T-helper 1 cell treated with Interleukin-12 subunit alpha and Interleukin-12 subunit beta and Interleukin-4 antibody, amounts not matched to agents 30 ng/mL and 1 ng/mL, for 36 hours (primary cell): ENCODE measurements at regions not wholly inside any gene's neighbourhood (a gene's known extent, or its start where the extent isn't known, plus 50 kb on each side); places are given as distances from the start of the nearest gene placed in this dataset.
"Not testable (repeated sequence)": the region's sequence is repeated elsewhere in the genome, so short reads cannot be mapped to it uniquely, and the experiment has no call there.

Experiments used
- intact Hi-C: fragments of 100-400 bp; cut with micrococcal nuclease; formaldehyde crosslinking; loops from one replicate; pipeline ENCODE4 v1.15.1; 2024

- intact Hi-C loops = no loop called here
Measured at GRCh38 chr21:19048098-19048672, 644.6 kb upstream of the TMPRSS15 start.

- intact Hi-C loops = no loop called here
Measured at GRCh38 chr21:19049567-19049966, 646.0 kb upstream of the TMPRSS15 start.

DNA sequence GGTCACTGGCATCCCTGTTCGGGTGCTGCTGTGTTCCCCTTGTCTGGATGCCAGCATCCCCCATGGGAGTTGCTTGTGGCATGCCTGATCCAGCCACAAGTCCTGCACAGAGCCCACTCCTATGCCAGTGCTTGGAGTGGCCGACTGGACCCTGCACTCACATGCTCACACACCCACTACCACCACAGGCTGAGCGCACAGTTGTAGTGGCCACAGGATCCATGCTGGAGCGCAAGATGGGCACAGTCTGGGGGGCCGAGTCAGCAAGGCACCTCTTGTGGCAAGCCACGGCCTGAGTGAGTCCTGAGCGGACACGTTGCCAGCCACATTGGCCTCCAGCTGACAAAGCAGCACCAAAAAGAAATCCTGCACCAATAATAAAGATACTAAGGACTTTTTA lies 661.6 kb upstream of the TMPRSS15 start:
- intact Hi-C loops = no loop called here

DNA sequence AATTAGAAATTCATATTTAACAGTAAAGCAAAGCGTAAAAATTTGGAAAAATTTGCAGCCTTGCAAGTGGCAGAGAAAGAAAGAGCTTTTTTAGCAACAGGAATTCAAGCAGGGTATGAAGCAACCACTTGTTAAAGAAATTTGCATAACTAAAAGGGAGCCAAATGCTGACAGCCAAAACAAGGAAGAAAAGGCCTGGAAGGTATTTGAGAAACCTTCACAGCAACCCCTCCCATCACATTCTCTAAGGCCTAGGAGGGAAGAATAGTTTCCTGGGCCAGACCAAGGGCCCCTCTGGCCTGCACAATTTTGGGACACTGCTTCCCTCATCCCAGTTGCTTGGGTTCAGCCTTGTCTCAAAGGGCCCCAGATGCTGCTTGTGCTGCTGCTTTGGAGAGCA lies 672.4 kb upstream of the TMPRSS15 start:
- intact Hi-C loops = no loop called here

- intact Hi-C loops = loop anchor here (2.0 kb wide), 1 partner anchor 61 kb away; no protein-coding TSS in a partner anchor
Measured at GRCh38 chr21:19109694-19110093, 706.1 kb upstream of the TMPRSS15 start.

DNA sequence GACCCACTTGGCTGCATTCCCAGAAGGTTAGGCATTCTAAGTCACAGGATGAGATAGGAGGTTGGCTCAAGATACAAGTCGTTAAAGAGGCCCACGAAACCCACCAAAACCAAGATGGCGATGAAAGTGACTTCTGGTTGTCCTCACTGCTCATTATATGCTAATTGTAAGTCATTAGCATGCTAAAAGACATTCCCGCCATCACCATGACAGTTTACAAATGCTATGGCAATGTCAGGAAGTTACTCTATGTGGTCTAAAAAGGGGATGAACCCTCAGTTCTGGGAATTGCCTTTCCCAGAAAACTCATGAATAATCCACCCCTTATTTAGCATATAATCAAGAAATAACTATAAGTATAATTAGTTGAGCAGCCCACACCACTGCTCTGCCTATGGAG lies 715.7 kb upstream of the TMPRSS15 start:
- intact Hi-C loops = not testable (repeated sequence)

GRCh38 chr21:19120591-19120990 lies 717.0 kb upstream of the TMPRSS15 start:
- intact Hi-C loops = no loop called here

DNA sequence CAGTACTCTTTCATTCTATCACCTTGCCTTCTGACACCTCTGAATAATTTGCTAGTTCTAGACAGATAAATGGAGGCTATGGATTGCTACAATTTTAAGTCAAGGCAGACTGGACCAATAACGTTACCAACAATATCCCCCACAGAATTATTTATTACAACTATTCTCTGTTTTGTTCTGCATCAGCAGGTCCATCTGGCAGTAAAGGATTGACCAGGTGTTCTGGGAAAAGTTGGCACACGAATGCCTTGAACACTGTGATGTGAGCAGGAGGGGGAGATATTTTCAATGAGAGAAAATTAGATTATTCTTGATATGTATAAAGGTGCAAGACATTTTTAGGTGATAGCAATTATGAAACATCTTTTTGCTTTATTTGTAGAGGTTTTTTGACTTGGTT lies 718.8 kb upstream of the TMPRSS15 start:
- intact Hi-C loops = no loop called here

- intact Hi-C loops = no loop called here
Measured at GRCh38 chr21:19123053-19123452, 719.5 kb upstream of the TMPRSS15 start.

GRCh38 chr21:19123525-19123924 lies 719.9 kb upstream of the TMPRSS15 start:
- intact Hi-C loops = no loop called here

DNA sequence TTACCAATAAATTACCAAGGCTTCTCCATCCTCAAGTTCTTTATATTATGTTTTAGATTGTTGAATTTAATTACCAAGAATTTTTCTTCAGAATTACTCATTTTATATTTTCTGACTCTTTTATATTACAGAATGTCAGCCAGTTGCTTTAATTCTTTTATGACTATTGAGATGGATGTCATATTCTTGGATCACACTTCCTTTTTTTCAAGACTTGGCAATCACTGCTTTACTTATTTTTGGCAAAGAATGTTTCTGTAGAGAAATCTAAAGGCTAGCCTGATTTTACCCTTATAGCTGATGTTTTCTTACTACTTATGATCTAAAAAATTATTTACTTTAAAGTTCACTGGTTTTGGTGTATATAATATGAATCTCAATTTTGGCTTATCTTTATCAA lies 721.1 kb upstream of the TMPRSS15 start:
- intact Hi-C loops = no loop called here

DNA sequence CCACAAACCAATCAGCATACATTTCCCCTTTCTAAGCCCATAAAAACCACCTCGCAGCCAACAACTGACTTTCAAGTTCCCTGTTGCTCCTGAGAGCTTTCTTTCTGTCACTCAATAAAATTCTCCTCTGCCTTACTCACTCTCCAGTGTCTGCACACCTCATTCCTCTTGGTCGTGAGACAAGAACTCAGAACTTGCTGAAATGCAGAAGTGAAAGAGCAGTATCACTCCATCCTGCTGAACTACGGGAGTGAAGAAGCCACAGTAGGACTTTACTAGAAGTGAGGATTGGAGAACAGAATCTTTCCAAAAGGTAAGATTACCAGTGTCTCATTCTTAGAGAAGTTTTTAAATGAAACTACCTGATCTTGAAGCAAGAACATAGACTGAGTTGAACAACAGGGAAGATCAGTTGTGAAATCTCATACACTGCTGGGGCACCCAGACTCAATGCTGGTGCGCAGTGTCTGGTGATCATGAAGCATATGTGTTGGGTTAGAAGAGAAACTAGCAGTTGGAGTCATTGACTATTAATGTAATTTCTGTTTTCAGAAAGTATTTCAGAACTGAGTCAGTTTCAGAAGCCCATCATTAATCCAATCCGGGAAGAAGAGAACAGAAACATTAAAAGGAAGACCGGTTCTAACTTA lies 726.9 kb upstream of the TMPRSS15 start:
- intact Hi-C loops = no loop called here

DNA sequence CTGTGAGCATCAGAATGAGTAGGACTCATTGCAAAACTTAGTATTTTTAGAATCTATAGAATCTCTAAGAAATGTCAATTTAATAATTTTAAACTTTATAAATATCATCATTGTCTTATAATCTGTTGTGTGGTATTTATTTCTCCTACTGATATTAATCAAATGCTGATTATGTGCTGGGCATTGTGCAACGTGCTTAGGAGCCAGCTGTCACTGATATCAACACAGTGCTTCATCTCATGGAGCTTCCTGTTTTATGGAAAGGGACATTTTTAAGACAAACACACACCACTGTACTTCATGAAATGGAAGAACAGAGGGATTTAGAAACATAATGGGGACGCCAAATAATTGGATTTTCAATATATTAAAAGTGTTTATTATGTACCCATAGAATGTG lies 737.9 kb upstream of the TMPRSS15 start:
- intact Hi-C loops = no loop called here

DNA sequence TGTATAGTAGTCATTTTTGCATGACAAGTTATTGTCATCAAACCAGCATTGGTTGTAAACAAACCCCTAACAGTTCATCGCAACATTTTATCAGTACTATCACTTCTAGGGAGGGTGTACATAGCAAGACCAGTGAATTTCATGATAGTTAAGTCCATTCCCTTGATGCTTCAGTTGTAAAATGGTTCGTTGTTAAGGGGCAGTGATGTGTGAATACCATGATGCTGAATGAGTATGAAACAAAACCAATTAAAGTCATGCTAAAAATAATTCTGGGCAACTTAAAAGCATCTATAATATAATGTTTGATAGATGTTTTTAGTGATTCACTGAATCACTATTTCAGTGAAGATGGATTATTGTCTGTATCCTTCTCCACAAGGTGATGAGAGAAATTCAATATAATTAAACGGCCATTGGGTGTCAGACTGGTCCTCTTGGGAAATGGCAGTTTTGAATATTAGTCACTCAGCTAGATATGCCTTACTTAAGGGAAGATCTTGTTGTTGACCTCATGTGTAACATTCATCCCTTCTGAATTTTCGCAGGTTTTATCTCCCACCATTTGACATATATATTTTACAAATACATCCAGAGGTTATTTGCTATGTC lies 742.2 kb upstream of the TMPRSS15 start:
- intact Hi-C loops = no loop called here

GRCh38 chr21:19148056-19148455 lies 744.5 kb upstream of the TMPRSS15 start:
- intact Hi-C loops = no loop called here

DNA sequence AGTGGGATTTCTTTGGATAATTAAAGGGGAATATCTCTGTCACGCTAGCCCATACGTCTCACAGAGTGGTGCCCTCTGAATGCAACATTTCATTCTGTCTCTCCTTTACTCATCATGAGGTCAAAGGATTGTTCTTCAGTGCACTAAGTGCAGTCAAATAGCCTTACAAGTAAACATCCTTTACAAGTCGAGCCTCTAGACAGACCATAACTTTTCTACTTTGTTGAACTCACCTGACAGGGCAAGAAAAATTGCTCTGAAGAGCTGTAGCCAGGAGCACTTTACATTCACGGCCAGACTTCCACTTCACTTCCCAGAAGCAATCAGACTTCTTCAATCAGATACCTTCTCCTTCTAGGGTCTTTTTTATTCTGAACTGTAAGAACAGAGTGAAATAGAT lies 768.0 kb upstream of the TMPRSS15 start:
- intact Hi-C loops = loop anchor here (2.0 kb wide), 1 partner anchor 61 kb away; no protein-coding TSS in a partner anchor

- intact Hi-C loops = no loop called here
Measured at GRCh38 chr21:19181604-19182140, 778.1 kb upstream of the TMPRSS15 start.

- intact Hi-C loops = no loop called here
Measured at GRCh38 chr21:19197950-19198349, 794.4 kb upstream of the TMPRSS15 start.

DNA sequence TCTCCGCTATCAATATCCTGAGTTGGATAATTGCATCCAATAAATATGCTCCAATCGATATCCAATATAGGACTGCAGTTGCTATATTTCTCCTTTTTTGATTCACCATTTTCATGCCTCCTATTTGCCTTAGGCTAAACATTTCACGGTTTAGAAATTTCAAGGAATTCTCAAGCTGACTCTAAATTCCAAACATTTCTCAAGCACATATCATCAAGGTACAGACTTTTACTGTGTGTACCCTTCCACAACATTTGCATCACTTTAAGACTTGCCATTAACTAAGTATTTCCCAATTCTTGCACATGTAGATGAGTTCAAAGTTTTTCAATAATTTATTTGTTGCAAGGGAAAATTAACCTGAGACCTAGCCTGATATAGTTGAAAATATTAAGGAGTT lies 795.2 kb upstream of the TMPRSS15 start:
- intact Hi-C loops = no loop called here

GRCh38 chr21:19218163-19218562 lies 814.6 kb upstream of the TMPRSS15 start:
- intact Hi-C loops = no loop called here

- intact Hi-C loops = no loop called here
Measured at GRCh38 chr21:19224090-19224489, 820.5 kb upstream of the TMPRSS15 start.

DNA sequence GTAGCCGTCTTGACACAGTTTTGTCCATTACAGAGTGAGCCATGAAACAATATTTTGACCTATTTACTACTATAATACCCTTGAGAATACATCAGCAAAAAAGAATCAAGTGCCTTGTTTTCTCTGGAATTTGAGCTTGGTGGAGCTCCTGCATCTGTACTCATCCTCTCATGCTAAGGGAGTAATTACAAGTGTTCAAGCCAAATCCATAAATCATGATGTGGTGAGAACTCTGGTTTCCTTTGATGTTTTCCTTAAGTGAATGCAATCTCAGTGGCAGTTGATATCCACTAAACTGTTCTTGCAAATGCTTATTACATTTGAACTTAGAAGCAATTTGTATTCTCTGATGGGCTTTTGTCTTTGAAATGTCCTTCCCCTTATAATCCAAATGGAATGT lies 824.6 kb upstream of the TMPRSS15 start:
- intact Hi-C loops = no loop called here

GRCh38 chr21:19233841-19234240 lies 830.3 kb upstream of the TMPRSS15 start:
- intact Hi-C loops = not testable (repeated sequence)
